T-cell (primary cell): ENCODE measurements at regions not wholly inside any gene's neighbourhood (a gene's known extent, or its start where the extent isn't known, plus 50 kb on each side); places are given as distances from the start of the nearest gene placed in this dataset.

ENCODE experiments used
- ATAC-seq, 4 experiments: fragments of 200-7000 bp in 3 of 4; fragments of 150-1000 bp in 1 of 4; cut with Tn5 transposase; replicated peaks in 1 of 4; 1 replicate in 3 of 4; 2 replicates in 1 of 4; pipeline ENCODE4 v1.10.0; 2021; ENCODE audit warnings: moderate library complexity in 3 of 4, mild to moderate bottlenecking in 2 of 4, moderate number of reproducible peaks in 1 of 4
- CTCF ChIA-PET, 2 donors: fragments of 300-600 bp; sonication (Branson Sonifier 250); formaldehyde crosslinking; loops; one replicate each; lab custom pipeline; 2022; ENCODE audit warnings: antibody characterized with exemption in 2 of 2; lab: Charles Lee
- POLR2A ChIA-PET, 2 donors: fragments of 300-600 bp; sonication (Branson Sonifier 250); formaldehyde crosslinking; loops; one replicate each; lab custom pipeline; 2022; ENCODE audit warnings: antibody characterized with exemption in 2 of 2; lab: Charles Lee
- DNase-seq, 35 experiments: peaks; one replicate each; pipeline versions ENCODE4 v3.0.0 to v3.0.0-alpha.2; 2013 to 2023
- H3K27ac ChIP-seq: one replicate; pipeline ENCODE4 v1.5.1; 2013; ENCODE audit warnings: low read length
- H3K27me3 ChIP-seq, 2 experiments: replicated peaks in 1 of 2; 1 replicate in 1 of 2; 2 replicates in 1 of 2; pipeline versions ENCODE4 v1.6.1 to v1.7.0; 2013; ENCODE audit warnings: low read length in 1 of 2, mixed read lengths in 1 of 2; ENCODE audit not compliant: control insufficient read depth in 2 of 2, insufficient read depth in 2 of 2; ENCODE audit errors: extremely low read depth in 1 of 2
- H3K36me3 ChIP-seq, 2 donors: 1 replicate in 1 of 2; 2 replicates in 1 of 2; pipeline versions ENCODE4 v1.6.1 to v1.7.0; 2013; ENCODE audit warnings: low read length in 1 of 2; ENCODE audit not compliant: control insufficient read depth in 2 of 2, insufficient read depth in 1 of 2; ENCODE audit errors: extremely low read depth in 1 of 2
- H3K4me1 ChIP-seq, 2 experiments: 1 replicate in 1 of 2; 2 replicates in 1 of 2; pipeline versions ENCODE4 v1.6.1 to v1.7.0; 2013; ENCODE audit warnings: low read length in 2 of 2, mixed read lengths in 1 of 2; ENCODE audit not compliant: insufficient read depth in 2 of 2, control insufficient read depth in 1 of 2; ENCODE audit errors: extremely low read depth in 1 of 2
- H3K4me3 ChIP-seq, 2 donors: 1 replicate in 1 of 2; 2 replicates in 1 of 2; pipeline versions ENCODE4 v1.5.1 to v1.7.0; 2013; ENCODE audit warnings: mild to moderate bottlenecking in 2 of 2, low read length in 1 of 2, moderate library complexity in 1 of 2; ENCODE audit not compliant: control insufficient read depth in 1 of 2; ENCODE audit errors: extremely low read depth in 1 of 2
- H3K9me3 ChIP-seq: 2 replicates; pipeline ENCODE4 v1.7.0; 2013
- H3K27ac Mint-ChIP-seq, 2 donors: one replicate each; pipeline ENCODE4 v1.8.0; 2020 to 2021; ENCODE audit warnings: mild to moderate bottlenecking in 2 of 2, mixed read lengths in 2 of 2
- H3K27me3 Mint-ChIP-seq, 2 donors: one replicate each; pipeline ENCODE4 v1.8.0; 2021 to 2022; ENCODE audit warnings: mixed read lengths in 2 of 2
- H3K36me3 Mint-ChIP-seq: one replicate; pipeline ENCODE4 v1.8.0; 2021; ENCODE audit warnings: mixed read lengths
- H3K4me1 Mint-ChIP-seq, 3 donors: one replicate each; pipeline ENCODE4 v1.8.0; 2020 to 2022; ENCODE audit warnings: mixed read lengths in 3 of 3, mild to moderate bottlenecking in 1 of 3
- H3K4me3 Mint-ChIP-seq, 3 donors: one replicate each; pipeline ENCODE4 v1.8.0; 2020 to 2022; ENCODE audit warnings: mild to moderate bottlenecking in 3 of 3, mixed read lengths in 3 of 3, moderate library complexity in 3 of 3
- H3K9me3 Mint-ChIP-seq, 3 donors: one replicate each; pipeline ENCODE4 v1.8.0; 2020 to 2022; ENCODE audit warnings: mixed read lengths in 3 of 3
- WGBS: methylation state at CpG from one replicate; pipeline ENCODE4 v1.1.5; 2013; ENCODE audit warnings: missing lambda C conversion rate; ENCODE audit not compliant: insufficient coverage; 5-methylcytosine and 5-hydroxymethylcytosine counted together

DNA sequence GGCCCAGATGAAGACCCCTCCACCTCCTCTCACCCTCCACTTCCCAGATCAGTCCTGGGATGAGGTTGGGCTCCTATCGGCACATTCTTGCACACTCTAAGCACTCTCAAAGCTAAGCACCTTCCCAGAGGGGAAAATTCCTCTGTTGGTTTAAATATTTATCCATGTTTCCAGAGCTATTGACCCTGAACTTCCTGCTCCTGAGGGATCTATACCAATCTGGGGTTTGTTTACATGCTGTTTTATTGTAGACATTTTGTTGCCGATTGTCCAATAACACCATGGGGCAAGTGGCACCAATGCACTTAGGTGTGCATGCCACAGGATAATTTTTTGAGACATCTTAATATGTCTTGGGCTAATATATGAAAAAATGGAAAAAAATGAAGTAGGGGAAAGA, 476.2 kb downstream of the SLC4A3 start:
- Histone ChIP-seq H3K4me1 (no peaks in the 10 kb centered on the region), H3K27ac (no peak overlapping the region), H3K36me3 (no peaks in the 10 kb centered on the region), H3K27me3 (peaks cover 0 to 2% of the 10 kb centered on the region in 2 experiments), H3K9me3 (no peaks in the 10 kb centered on the region), H3K4me3 (no peak overlapping the region)
- Mint-ChIP-seq H3K4me3 (no peak overlapping the region), H3K4me1 (no peaks in the 10 kb centered on the region), H3K9me3 (peaks cover 0 to 3% (median 0%) of the 10 kb centered on the region in 3 donors), H3K27me3 (peaks cover 3 to 4% of the 10 kb centered on the region in 2 donors), H3K27ac (no peak overlapping the region), H3K36me3 (no peaks in the 10 kb centered on the region)
- 80% methylated on average over 1 of the region's 2 CpGs for WGBS
- ChIA-PET POLR2A (interaction anchor here in 1 of 2 donors (0.5 kb wide), 1 partner anchor 45 kb away, joined by 3 read pairs; no protein-coding TSS in a partner anchor), CTCF (no interaction called here)
- no peak for DNase-seq
- no peak for ATAC-seq

DNA sequence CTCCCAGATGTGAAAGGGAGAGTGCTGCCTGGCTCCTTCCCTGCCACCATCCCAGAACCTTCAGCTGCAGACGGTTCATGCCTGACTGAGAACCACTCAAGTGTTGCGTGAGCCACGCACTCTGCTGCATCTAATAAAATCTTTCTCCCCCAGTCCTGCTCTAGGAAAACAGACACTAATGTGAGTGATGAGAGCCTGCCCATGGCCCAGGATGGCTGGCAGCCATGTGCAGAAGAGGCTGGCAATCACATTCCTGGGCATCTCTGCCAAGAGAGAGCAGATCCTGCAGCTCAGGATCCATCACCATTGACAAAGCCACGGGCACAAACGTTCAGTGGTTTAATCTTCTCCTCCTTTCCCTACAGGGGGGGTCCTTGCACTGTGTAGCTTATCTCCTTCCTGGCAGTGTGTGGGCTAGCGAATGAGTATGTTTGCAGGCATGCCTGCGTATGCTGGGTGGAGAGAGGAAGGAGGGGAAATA, 477.5 kb downstream of the SLC4A3 start:
- ChIA-PET CTCF (interaction anchor here in 1 of 2 donors (0.6 kb wide), 1 partner anchor 1949 kb away, joined by 5 read pairs; no protein-coding TSS in a partner anchor), POLR2A (no interaction called here)
- Histone ChIP-seq H3K9me3 (no peaks in the 10 kb centered on the region), H3K36me3 (no peaks in the 10 kb centered on the region), H3K27me3 (peaks cover 0 to 2% of the 10 kb centered on the region in 2 experiments), H3K27ac (no peak overlapping the region), H3K4me1 (no peaks in the 10 kb centered on the region), H3K4me3 (no peak overlapping the region)
- no peak for ATAC-seq
- no peak overlapping the region for H3K27ac Mint-ChIP-seq
- no peak for DNase-seq
- H3K9me3 Mint-ChIP-seq, result no peaks in the 10 kb centered on the region
- no peaks in the 10 kb centered on the region for H3K36me3 Mint-ChIP-seq
- H3K4me3 Mint-ChIP-seq, result no peak overlapping the region
- H3K27me3 Mint-ChIP-seq, result peaks cover 3 to 4% of the 10 kb centered on the region in 2 donors
- H3K4me1 Mint-ChIP-seq, result no peaks in the 10 kb centered on the region
- no CpG with 5 or more reads among the region's 7 CpGs for WGBS

DNA sequence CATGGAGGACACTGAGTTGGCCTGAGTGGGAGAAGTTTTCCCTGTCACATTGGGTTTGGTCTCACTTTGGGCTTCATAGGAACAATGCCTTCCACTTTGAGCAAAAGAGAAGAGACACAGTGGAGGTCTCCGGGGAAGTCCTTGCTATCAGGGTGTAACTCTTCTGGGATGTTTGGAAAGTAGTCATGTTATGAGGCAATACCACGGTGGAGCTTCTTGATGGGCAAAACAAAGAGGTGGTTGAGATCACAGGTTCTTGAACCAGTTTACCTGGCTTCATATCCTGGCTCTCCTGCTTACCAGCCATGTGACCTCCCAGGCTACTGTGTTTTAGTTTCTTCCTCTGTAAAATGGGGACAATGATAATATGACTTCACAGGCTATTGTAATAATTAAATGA, 478.6 kb downstream of the SLC4A3 start:
- H3K4me3 Mint-ChIP-seq, result no peak overlapping the region
- Histone ChIP-seq H3K4me3 (no peak overlapping the region), H3K27ac (no peak overlapping the region), H3K9me3 (no peaks in the 10 kb centered on the region), H3K36me3 (no peaks in the 10 kb centered on the region), H3K4me1 (no peaks in the 10 kb centered on the region), H3K27me3 (peaks cover 0 to 2% of the 10 kb centered on the region in 2 experiments)
- no peak overlapping the region for H3K27ac Mint-ChIP-seq
- no peaks in the 10 kb centered on the region for H3K36me3 Mint-ChIP-seq
- ATAC-seq (no peak), DNase-seq (no peak)
- peaks cover 3 to 4% of the 10 kb centered on the region in 2 donors for H3K27me3 Mint-ChIP-seq
- ChIA-PET CTCF (no interaction called here), POLR2A (no interaction called here)
- no peaks in the 10 kb centered on the region for H3K9me3 Mint-ChIP-seq
- H3K4me1 Mint-ChIP-seq, result no peaks in the 10 kb centered on the region
- WGBS, result 82% methylated on average over 2 of the region's 2 CpGs

DNA sequence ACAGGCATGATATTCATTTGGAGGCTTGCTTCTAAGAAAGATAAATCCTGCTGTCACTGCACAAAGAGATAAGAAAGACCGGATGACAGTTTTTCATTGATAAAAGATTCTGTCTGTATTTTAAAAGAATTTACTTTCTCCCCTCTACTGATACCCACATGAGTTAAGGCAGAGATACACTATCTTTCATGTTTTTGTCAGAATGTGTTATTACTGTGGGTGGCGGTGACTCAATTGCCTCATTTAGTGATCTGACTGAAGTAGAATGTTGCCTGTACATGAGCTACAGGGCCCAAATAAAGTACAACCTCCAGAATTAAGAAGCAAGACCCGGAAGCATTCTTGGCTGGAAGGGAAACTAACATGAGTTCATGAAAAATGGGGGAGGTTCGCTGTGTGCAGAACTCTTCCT, 480.0 kb downstream of the SLC4A3 start:
- H3K4me3 ChIP-seq, result no peak overlapping the region
- Mint-ChIP-seq H3K27ac (no peak overlapping the region), H3K4me1 (no peaks in the 10 kb centered on the region), H3K4me3 (no peak overlapping the region), H3K27me3 (peaks cover 3 to 4% of the 10 kb centered on the region in 2 donors), H3K36me3 (no peaks in the 10 kb centered on the region), H3K9me3 (no peaks in the 10 kb centered on the region)
- peaks cover 0 to 2% of the 10 kb centered on the region in 2 experiments for H3K27me3 ChIP-seq
- no peaks in the 10 kb centered on the region for H3K36me3 ChIP-seq
- H3K4me1 ChIP-seq, result no peaks in the 10 kb centered on the region
- H3K27ac ChIP-seq, result no peak overlapping the region
- ATAC-seq (no peak), DNase-seq (no peak)
- H3K9me3 ChIP-seq, result no peaks in the 10 kb centered on the region
- ChIA-PET POLR2A (no interaction called here), CTCF (no interaction called here)
- WGBS, result 40% methylated on average over 1 of the region's 4 CpGs

DNA sequence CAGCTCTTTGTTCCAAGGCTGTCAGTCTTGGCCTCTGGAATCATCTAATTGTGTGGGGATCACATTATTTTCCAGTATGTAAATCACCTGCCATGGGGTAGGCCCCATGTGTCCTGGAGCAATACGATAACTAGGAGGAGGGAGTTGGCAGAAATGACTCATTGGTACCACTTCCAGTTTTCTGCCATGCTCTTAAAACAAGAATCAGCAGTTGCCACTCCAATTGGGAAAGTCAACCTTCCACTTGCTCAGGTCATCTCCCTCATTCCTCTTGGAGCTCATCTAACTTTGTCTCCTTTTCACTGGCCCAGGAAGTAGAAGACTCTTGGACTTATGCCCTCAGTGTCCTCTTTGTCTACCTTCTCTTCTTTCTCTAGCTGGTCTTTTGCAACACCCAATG, 487.0 kb downstream of the SLC4A3 start:
- WGBS, result no CpG with 5 or more reads among the region's 1 CpG
- H3K27me3 Mint-ChIP-seq, result no peaks in the 10 kb centered on the region
- no peaks in the 10 kb centered on the region for H3K36me3 ChIP-seq
- no peak for DNase-seq
- H3K27ac ChIP-seq, result no peak overlapping the region
- peaks cover 4 to 14% (median 4%) of the 10 kb centered on the region in 3 donors for H3K9me3 Mint-ChIP-seq
- no peaks in the 10 kb centered on the region for H3K4me1 ChIP-seq
- H3K27me3 ChIP-seq, result no peaks in the 10 kb centered on the region
- no peak overlapping the region for H3K4me3 ChIP-seq
- ATAC-seq, result no peak
- ChIA-PET POLR2A (no interaction called here), CTCF (no interaction called here)
- H3K36me3 Mint-ChIP-seq, result no peaks in the 10 kb centered on the region
- no peak overlapping the region for H3K4me3 Mint-ChIP-seq
- no peaks in the 10 kb centered on the region for H3K9me3 ChIP-seq
- H3K27ac Mint-ChIP-seq, result no peak overlapping the region
- no peaks in the 10 kb centered on the region for H3K4me1 Mint-ChIP-seq

DNA sequence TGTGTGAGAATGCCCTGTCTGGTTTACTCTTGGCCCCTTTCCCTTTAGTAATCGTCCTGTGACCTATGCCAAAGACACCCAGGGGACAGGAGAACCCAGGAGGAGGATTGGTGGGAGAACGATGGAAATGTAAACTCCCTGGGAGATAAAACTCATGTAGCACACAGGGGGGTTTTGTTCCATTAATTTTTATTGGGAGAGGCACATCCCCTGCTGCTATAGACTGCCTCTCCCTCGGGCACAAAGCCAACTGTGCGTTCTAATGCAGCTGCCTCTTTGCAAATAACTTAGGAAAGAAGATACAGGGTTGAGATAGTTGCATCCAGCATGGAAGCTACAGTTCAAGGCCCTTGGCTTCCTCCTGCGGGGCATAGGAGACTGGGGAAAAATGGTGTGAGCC, 489.6 kb downstream of the SLC4A3 start:
- Histone ChIP-seq H3K4me1 (no peaks in the 10 kb centered on the region), H3K27me3 (no peaks in the 10 kb centered on the region), H3K9me3 (no peaks in the 10 kb centered on the region), H3K4me3 (no peak overlapping the region), H3K27ac (no peak overlapping the region), H3K36me3 (no peaks in the 10 kb centered on the region)
- no peak for ATAC-seq
- Mint-ChIP-seq H3K36me3 (no peaks in the 10 kb centered on the region), H3K9me3 (peaks cover 4 to 14% (median 4%) of the 10 kb centered on the region in 3 donors), H3K4me3 (no peak overlapping the region), H3K27ac (no peak overlapping the region), H3K4me1 (no peaks in the 10 kb centered on the region), H3K27me3 (no peaks in the 10 kb centered on the region)
- ChIA-PET CTCF (no interaction called here), POLR2A (no interaction called here)
- no peak for DNase-seq
- 81% methylated on average over 2 of the region's 5 CpGs for WGBS

DNA sequence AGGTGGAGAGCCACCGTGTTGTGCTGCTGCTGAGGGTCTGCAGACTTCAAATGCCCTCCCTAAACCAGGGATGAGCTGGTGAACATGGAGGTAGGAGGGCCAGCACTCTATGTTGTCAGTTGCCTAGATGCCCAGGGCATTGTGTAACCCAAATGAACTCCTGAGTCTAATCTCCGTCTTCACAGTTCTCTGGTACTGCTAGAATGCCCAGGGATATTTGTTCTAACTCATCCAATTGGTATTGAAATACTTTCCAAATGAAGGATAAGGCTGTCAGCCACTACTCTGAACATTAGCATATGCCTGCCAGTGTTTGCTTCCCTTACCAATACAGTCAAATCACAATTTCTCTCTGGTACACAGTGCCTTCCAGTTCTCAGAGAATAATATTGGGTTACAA, 492.6 kb downstream of the SLC4A3 start:
- ChIA-PET POLR2A (no interaction called here), CTCF (no interaction called here)
- no peaks in the 10 kb centered on the region for H3K27me3 Mint-ChIP-seq
- Histone ChIP-seq H3K4me1 (no peaks in the 10 kb centered on the region), H3K36me3 (no peaks in the 10 kb centered on the region), H3K9me3 (no peaks in the 10 kb centered on the region), H3K4me3 (no peak overlapping the region), H3K27me3 (no peaks in the 10 kb centered on the region), H3K27ac (no peak overlapping the region)
- WGBS, result 67% methylated on average over 2 of the region's 2 CpGs
- DNase-seq (no peak), ATAC-seq (no peak)
- peaks cover 4 to 15% (median 7%) of the 10 kb centered on the region in 3 donors for H3K9me3 Mint-ChIP-seq
- H3K4me3 Mint-ChIP-seq, result no peak overlapping the region
- H3K36me3 Mint-ChIP-seq, result no peaks in the 10 kb centered on the region
- no peak overlapping the region for H3K27ac Mint-ChIP-seq
- no peaks in the 10 kb centered on the region for H3K4me1 Mint-ChIP-seq
